ENCODE measurements at regions not wholly inside any gene's neighbourhood (a gene's known extent, or its start where the extent isn't known, plus 50 kb on each side); places are given as distances from the start of the nearest gene placed in this dataset.

- peaks cover 0 to 14% (median 9%) of the 10 kb centered on the region in 6 donors for H3K4me1 ChIP-seq
- no peak overlapping the region for H3K4me3 ChIP-seq
- intact Hi-C loops (cut with DNase I; ENCODE audit: low total_unique reads), result no loop called here
- no peaks in the 10 kb centered on the region for H3K36me3 ChIP-seq
- no peaks in the 10 kb centered on the region for H3K9me3 ChIP-seq
- DNase-seq, result no peak
- no peak for TF ChIP-seq POLR2AphosphoS5 (IDR thresholded peaks at IDR 0.05)
- TF ChIP-seq POLR2A (IDR thresholded peaks at IDR 0.05), result no peak
- TF ChIP-seq CTCF (IDR thresholded peaks at IDR 0.05 in 8 of 11, conservative IDR thresholded peaks at IDR 0.05 in 3 of 11), result no peak
- WGBS, 5 donors, result 90 to 96% (median 94%) methylated on average over 1 of the region's 1 CpG
- H3K27me3 ChIP-seq (replicated peaks in 1 of 7), result no peaks in the 10 kb centered on the region
- no peak overlapping the region for H3K27ac ChIP-seq
Observed at GRCh38 chr1:58976294-58976693, 192.4 kb upstream of the JUN start.

GRCh38 chr1:58977598-58977997 lies 193.8 kb upstream of the JUN start:
- peaks cover 0 to 14% (median 9%) of the 10 kb centered on the region in 6 donors for H3K4me1 ChIP-seq
- no peaks in the 10 kb centered on the region for H3K9me3 ChIP-seq
- intact Hi-C loops (cut with DNase I; ENCODE audit: low total_unique reads), result no loop called here
- no peak overlapping the region for H3K4me3 ChIP-seq
- H3K27me3 ChIP-seq (replicated peaks in 1 of 7), result no peaks in the 10 kb centered on the region
- 92 to 98% (median 96%) methylated on average over 1 of the region's 1 CpG for whole genome bisulfite sequencing, 5 donors
- H3K36me3 ChIP-seq, result no peaks in the 10 kb centered on the region
- no peak for TF ChIP-seq CTCF (IDR thresholded peaks at IDR 0.05 in 8 of 11, conservative IDR thresholded peaks at IDR 0.05 in 3 of 11)
- TF ChIP-seq POLR2A (IDR thresholded peaks at IDR 0.05), result no peak
- TF ChIP-seq POLR2AphosphoS5 (IDR thresholded peaks at IDR 0.05), result no peak
- H3K27ac ChIP-seq, result no peak overlapping the region
- no peak for DNase-seq

GRCh38 chr1:58978096-58978495 lies 194.2 kb upstream of the JUN start:
- intact Hi-C loops (cut with DNase I; ENCODE audit: low total_unique reads), result no loop called here
- H3K27ac ChIP-seq, result no peak overlapping the region
- no peaks in the 10 kb centered on the region for H3K27me3 ChIP-seq (replicated peaks in 1 of 7)
- TF ChIP-seq CTCF (IDR thresholded peaks at IDR 0.05 in 8 of 11, conservative IDR thresholded peaks at IDR 0.05 in 3 of 11), result no peak
- no peak for TF ChIP-seq POLR2AphosphoS5 (IDR thresholded peaks at IDR 0.05)
- TF ChIP-seq POLR2A (IDR thresholded peaks at IDR 0.05), result no peak
- no peak for DNase-seq
- H3K36me3 ChIP-seq, result no peaks in the 10 kb centered on the region
- no peak overlapping the region for H3K4me3 ChIP-seq
- H3K4me1 ChIP-seq, result peaks cover 0 to 14% (median 9%) of the 10 kb centered on the region in 6 donors
- WGBS, 5 donors, result 93 to 100% (median 98%) methylated on average over 2 of the region's 2 CpGs
- no peaks in the 10 kb centered on the region for H3K9me3 ChIP-seq

GRCh38 chr1:58979086-58979485 lies 195.2 kb upstream of the JUN start:
- no peak overlapping the region for H3K4me3 ChIP-seq
- no peak for TF ChIP-seq POLR2A (IDR thresholded peaks at IDR 0.05)
- no peak for TF ChIP-seq POLR2AphosphoS5 (IDR thresholded peaks at IDR 0.05)
- TF ChIP-seq CTCF (IDR thresholded peaks at IDR 0.05 in 8 of 11, conservative IDR thresholded peaks at IDR 0.05 in 3 of 11), result no peak
- no peak overlapping the region for H3K27ac ChIP-seq
- WGBS, 5 donors, result 47 to 70% (median 55%) methylated on average over 3 of the region's 3 CpGs
- H3K36me3 ChIP-seq, result no peaks in the 10 kb centered on the region
- intact Hi-C loops (cut with DNase I; ENCODE audit: low total_unique reads), result no loop called here
- no peak for DNase-seq
- H3K27me3 ChIP-seq (replicated peaks in 1 of 7), result no peaks in the 10 kb centered on the region
- no peaks in the 10 kb centered on the region for H3K9me3 ChIP-seq
- peaks cover 0 to 14% (median 9%) of the 10 kb centered on the region in 6 donors for H3K4me1 ChIP-seq

Measured in spleen (tissue), 11 donors.